ENCODE measurements at regions not wholly inside any gene's neighbourhood (a gene's known extent, or its start where the extent isn't known, plus 50 kb on each side); places are given as distances from the start of the nearest gene placed in this dataset.

DNA sequence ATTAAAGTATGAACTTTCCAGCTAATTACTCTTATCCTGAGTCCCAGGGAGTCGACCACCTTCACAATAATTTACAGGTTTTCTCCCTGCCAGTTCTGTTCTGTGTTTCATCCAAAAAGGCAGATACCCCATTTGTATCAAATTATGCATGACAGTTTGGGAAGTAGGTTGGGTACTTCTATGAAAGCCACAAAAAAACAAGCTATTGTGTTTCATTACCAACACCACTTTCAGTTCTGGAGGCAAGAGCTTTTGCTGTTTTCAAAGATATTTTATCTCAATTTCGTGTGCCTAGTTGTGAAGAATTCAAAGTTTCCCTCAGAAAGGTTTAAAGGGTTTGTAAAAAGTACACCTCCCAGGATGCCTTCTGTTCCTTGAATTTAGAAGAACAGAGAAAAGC is 557.4 kb downstream of the FLRT2 start:
- TF ChIP-seq, protein P1, sequence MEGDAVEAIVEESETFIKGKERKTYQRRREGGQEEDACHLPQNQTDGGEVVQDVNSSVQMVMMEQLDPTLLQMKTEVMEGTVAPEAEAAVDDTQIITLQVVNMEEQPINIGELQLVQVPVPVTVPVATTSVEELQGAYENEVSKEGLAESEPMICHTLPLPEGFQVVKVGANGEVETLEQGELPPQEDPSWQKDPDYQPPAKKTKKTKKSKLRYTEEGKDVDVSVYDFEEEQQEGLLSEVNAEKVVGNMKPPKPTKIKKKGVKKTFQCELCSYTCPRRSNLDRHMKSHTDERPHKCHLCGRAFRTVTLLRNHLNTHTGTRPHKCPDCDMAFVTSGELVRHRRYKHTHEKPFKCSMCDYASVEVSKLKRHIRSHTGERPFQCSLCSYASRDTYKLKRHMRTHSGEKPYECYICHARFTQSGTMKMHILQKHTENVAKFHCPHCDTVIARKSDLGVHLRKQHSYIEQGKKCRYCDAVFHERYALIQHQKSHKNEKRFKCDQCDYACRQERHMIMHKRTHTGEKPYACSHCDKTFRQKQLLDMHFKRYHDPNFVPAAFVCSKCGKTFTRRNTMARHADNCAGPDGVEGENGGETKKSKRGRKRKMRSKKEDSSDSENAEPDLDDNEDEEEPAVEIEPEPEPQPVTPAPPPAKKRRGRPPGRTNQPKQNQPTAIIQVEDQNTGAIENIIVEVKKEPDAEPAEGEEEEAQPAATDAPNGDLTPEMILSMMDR (IDR thresholded peaks at IDR 0.05; ENCODE audit: low read depth, low read length) = no peak
- TF ChIP-seq POLR2A (IDR thresholded peaks at IDR 0.05; ENCODE audit: extremely low read depth, insufficient read length) (no peak), MYC (IDR thresholded peaks at IDR 0.05; ENCODE audit: low read depth, low read length) (no peak)
- TF ChIP-seq, protein P2, sequence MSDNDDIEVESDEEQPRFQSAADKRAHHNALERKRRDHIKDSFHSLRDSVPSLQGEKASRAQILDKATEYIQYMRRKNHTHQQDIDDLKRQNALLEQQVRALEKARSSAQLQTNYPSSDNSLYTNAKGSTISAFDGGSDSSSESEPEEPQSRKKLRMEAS (IDR thresholded peaks at IDR 0.05; ENCODE audit: low read depth, low read length) = no peak

Data from NB4 (cell line).